ENCODE measurements at regions not wholly inside any gene's neighbourhood (a gene's known extent, or its start where the extent isn't known, plus 50 kb on each side); places are given as distances from the start of the nearest gene placed in this dataset.
"Not testable (repeated sequence)": the region's sequence is repeated elsewhere in the genome, so short reads cannot be mapped to it uniquely, and the experiment has no call there.

GRCh38 chr9:78698371-78698770 is 401.4 kb downstream of the PSAT1 start:
- Mint-ChIP-seq H3K4me1 (ENCODE audit: low read depth, unreplicated experiment) (no peaks in the 10 kb centered on the region), H3K27ac (ENCODE audit: unreplicated experiment) (no peak overlapping the region), H3K27me3 (ENCODE audit: unreplicated experiment) (no peaks in the 10 kb centered on the region), H3K36me3 (ENCODE audit: insufficient read depth, unreplicated experiment) (no peaks in the 10 kb centered on the region), H3K4me3 (ENCODE audit: low read depth, unreplicated experiment) (no peak overlapping the region), H3K9me3 (ENCODE audit: low read depth, unreplicated experiment) (peaks cover 2% of the 10 kb centered on the region)
- DNase-seq = no peak
- CTCF ChIA-PET = interaction anchor here (0.6 kb wide), 1 partner anchor 47 kb away, joined by 3 read pairs; no protein-coding TSS in a partner anchor
- TF ChIP-seq, protein P1, sequence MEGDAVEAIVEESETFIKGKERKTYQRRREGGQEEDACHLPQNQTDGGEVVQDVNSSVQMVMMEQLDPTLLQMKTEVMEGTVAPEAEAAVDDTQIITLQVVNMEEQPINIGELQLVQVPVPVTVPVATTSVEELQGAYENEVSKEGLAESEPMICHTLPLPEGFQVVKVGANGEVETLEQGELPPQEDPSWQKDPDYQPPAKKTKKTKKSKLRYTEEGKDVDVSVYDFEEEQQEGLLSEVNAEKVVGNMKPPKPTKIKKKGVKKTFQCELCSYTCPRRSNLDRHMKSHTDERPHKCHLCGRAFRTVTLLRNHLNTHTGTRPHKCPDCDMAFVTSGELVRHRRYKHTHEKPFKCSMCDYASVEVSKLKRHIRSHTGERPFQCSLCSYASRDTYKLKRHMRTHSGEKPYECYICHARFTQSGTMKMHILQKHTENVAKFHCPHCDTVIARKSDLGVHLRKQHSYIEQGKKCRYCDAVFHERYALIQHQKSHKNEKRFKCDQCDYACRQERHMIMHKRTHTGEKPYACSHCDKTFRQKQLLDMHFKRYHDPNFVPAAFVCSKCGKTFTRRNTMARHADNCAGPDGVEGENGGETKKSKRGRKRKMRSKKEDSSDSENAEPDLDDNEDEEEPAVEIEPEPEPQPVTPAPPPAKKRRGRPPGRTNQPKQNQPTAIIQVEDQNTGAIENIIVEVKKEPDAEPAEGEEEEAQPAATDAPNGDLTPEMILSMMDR (IDR thresholded peaks at IDR 0.05; ENCODE audit: unreplicated experiment) = no peak
- BruUV-seq (replicated peaks) = no TSS peak
- intact Hi-C loops (cut with micrococcal nuclease; ENCODE audit: unreplicated experiment) = no loop called here

DNA sequence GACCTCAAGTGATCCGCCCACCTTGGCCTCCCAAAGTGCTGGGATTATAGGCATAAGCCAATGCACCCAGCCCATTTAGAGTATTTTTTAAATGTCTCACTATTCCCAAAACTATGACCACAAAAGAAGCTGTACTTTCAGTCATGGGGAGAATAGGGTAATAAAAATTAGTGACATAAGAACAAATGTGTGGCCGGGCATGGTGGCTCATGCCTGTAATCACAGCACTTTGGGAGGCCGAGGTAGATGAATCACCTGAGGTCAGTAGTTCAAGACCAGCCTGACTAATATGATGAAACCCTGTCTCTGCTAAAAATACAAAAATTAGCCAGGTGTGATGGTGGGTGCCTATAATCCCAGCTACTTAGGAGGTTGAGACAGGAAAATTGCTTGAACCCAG is 402.3 kb downstream of the PSAT1 start:
- H3K4me1 Mint-ChIP-seq (ENCODE audit: low read depth, unreplicated experiment); intact Hi-C loops (cut with micrococcal nuclease; ENCODE audit: unreplicated experiment); H3K27me3 Mint-ChIP-seq (ENCODE audit: unreplicated experiment); BruUV-seq (replicated peaks); H3K27ac Mint-ChIP-seq (ENCODE audit: unreplicated experiment); DNase-seq; H3K4me3 Mint-ChIP-seq (ENCODE audit: low read depth, unreplicated experiment); H3K36me3 Mint-ChIP-seq (ENCODE audit: insufficient read depth, unreplicated experiment); H3K9me3 Mint-ChIP-seq (ENCODE audit: low read depth, unreplicated experiment): not testable (repeated sequence)
- CTCF ChIA-PET = interaction anchor here (0.6 kb wide), 1 partner anchor 47 kb away, joined by 3 read pairs; no protein-coding TSS in a partner anchor

GRCh38 chr9:78704153-78704552 is 407.2 kb downstream of the PSAT1 start:
- H3K27me3 Mint-ChIP-seq (ENCODE audit: unreplicated experiment); BruUV-seq (replicated peaks); H3K27ac Mint-ChIP-seq (ENCODE audit: unreplicated experiment); H3K4me1 Mint-ChIP-seq (ENCODE audit: low read depth, unreplicated experiment); DNase-seq; H3K36me3 Mint-ChIP-seq (ENCODE audit: insufficient read depth, unreplicated experiment); H3K4me3 Mint-ChIP-seq (ENCODE audit: low read depth, unreplicated experiment); H3K9me3 Mint-ChIP-seq (ENCODE audit: low read depth, unreplicated experiment); CTCF ChIA-PET; intact Hi-C loops (cut with micrococcal nuclease; ENCODE audit: unreplicated experiment): not testable (repeated sequence)

DNA sequence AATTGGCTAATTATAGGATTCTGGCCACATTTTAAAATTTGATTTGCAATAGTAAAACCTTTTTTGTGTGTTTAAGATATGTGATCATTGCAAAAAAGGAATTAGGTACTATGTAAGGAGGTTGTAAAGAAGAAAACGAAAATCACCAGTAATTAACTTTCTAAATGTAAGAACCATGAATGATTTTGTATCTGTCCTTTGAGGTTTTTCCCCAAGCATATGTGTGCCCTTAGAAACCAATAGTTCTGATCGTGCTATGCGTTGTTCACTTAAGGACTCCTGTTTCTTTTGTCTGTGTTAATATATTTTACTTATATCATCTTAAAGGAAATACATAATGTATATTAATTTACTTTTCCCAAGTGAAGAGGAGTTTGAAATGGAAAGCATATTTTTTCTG is 410.2 kb downstream of the PSAT1 start:
- H3K9me3 Mint-ChIP-seq (ENCODE audit: low read depth, unreplicated experiment) = peaks cover 3% of the 10 kb centered on the region
- peaks cover 8% of the 10 kb centered on the region for H3K4me1 Mint-ChIP-seq (ENCODE audit: low read depth, unreplicated experiment)
- H3K27me3 Mint-ChIP-seq (ENCODE audit: unreplicated experiment) = peaks cover 13% of the 10 kb centered on the region
- no peak overlapping the region for H3K27ac Mint-ChIP-seq (ENCODE audit: unreplicated experiment)
- no peak for DNase-seq
- no peak overlapping the region for H3K4me3 Mint-ChIP-seq (ENCODE audit: low read depth, unreplicated experiment)
- BruUV-seq (replicated peaks) = no TSS peak
- H3K36me3 Mint-ChIP-seq (ENCODE audit: insufficient read depth, unreplicated experiment) = no peaks in the 10 kb centered on the region
- intact Hi-C loops (cut with micrococcal nuclease; ENCODE audit: unreplicated experiment) = no loop called here
- TF ChIP-seq, protein P1 (IDR thresholded peaks at IDR 0.05; ENCODE audit: unreplicated experiment) = no peak
- CTCF ChIA-PET = no interaction called here

DNA sequence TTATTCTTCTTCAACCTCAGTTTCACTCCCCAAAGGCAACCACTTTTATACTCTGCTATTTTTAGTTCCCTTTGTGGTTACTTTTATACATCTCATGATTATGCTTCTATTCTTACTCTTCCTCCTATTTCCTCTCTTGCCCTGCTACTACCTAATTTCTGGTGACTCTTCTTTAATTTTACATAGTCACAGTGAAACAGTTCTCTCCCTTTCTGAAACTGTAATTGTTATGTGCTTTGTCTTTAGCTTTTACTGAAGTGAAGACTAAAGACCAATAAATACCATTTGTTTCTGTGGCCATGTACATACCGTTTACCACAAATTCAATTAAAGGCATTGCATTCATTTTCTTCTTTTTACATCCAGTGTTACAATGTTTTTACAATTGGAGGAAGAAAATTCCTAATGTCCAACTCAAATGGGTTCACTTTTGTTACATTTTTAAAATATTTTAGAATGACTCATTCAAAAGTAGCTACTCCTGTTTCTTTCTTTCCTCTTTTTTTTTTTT is 410.6 kb downstream of the PSAT1 start:
- H3K27me3 Mint-ChIP-seq (ENCODE audit: unreplicated experiment) = peaks cover 18% of the 10 kb centered on the region
- intact Hi-C loops (cut with micrococcal nuclease; ENCODE audit: unreplicated experiment) = no loop called here
- no peaks in the 10 kb centered on the region for H3K36me3 Mint-ChIP-seq (ENCODE audit: insufficient read depth, unreplicated experiment)
- TF ChIP-seq, protein P1 (IDR thresholded peaks at IDR 0.05; ENCODE audit: unreplicated experiment) = no peak
- no peak overlapping the region for H3K27ac Mint-ChIP-seq (ENCODE audit: unreplicated experiment)
- CTCF ChIA-PET = no interaction called here
- peaks cover 8% of the 10 kb centered on the region for H3K4me1 Mint-ChIP-seq (ENCODE audit: low read depth, unreplicated experiment)
- DNase-seq = no peak
- BruUV-seq (replicated peaks) = no TSS peak
- H3K9me3 Mint-ChIP-seq (ENCODE audit: low read depth, unreplicated experiment) = peaks cover 3% of the 10 kb centered on the region
- H3K4me3 Mint-ChIP-seq (ENCODE audit: low read depth, unreplicated experiment) = no peak overlapping the region
